Testis (tissue), 2 donors: ENCODE measurements at regions not wholly inside any gene's neighbourhood (a gene's known extent, or its start where the extent isn't known, plus 50 kb on each side); places are given as distances from the start of the nearest gene placed in this dataset.

Experiments used
- DNase-seq: peaks from one replicate; pipeline ENCODE4 v3.0.0-alpha.2; 2019
- H3K27ac ChIP-seq, 2 donors: fragments of 200-600 bp; sonication (generic); one replicate each; pipeline ENCODE4 v1.5.1; 2019
- H3K27me3 ChIP-seq: fragments of 200-600 bp; sonication (generic); one replicate; pipeline ENCODE4 v1.5.1; 2019
- H3K36me3 ChIP-seq: fragments of 200-600 bp; sonication (generic); one replicate; pipeline ENCODE4 v1.5.1; 2017; ENCODE audit warnings: low read depth; ENCODE audit errors: missing control alignments
- H3K4me1 ChIP-seq: fragments of 200-600 bp; sonication (generic); one replicate; pipeline ENCODE4 v1.5.1; 2019
- H3K4me3 ChIP-seq, 2 donors: fragments of 200-600 bp; sonication (generic); one replicate each; pipeline ENCODE4 v1.5.1; 2017 to 2019
- H3K9me3 ChIP-seq: fragments of 200-600 bp; sonication (generic); one replicate; pipeline ENCODE4 v1.5.1; 2017
- CTCF ChIP-seq, 3 experiments: fragments of 450-650 bp in 2 of 3; fragments of 200-600 bp in 1 of 3; sonication (generic) in 1 of 3; IDR thresholded peaks; one replicate each; pipeline ENCODE4 v1.5.1; 2016 to 2019; ENCODE audit warnings: antibody characterized with exemption in 3 of 3, mild to moderate bottlenecking in 2 of 3, moderate library complexity in 1 of 3
- POLR2A ChIP-seq: fragments of 450-650 bp; IDR thresholded peaks from one replicate; pipeline ENCODE4 v1.6.1; 2017; ENCODE audit warnings: antibody characterized with exemption, mild to moderate bottlenecking, moderate library complexity
- WGBS, 2 donors: methylation state at CpG; one replicate each; pipeline ENCODE4 v1.1.5; 2018; 5-methylcytosine and 5-hydroxymethylcytosine counted together
- intact Hi-C: fragments of 100-400 bp; cut with DNase I; formaldehyde crosslinking; loops from one replicate; pipeline ENCODE4 v1.15.1; 2023; ENCODE audit warnings: low total_unique reads

- TF ChIP-seq POLR2A (no peak), CTCF (IDR thresholded peaks at IDR 0.05) (no peak)
- DNase-seq = no peak
- Histone ChIP-seq H3K4me3 (no peak overlapping the region), H3K4me1 (no peaks in the 10 kb centered on the region), H3K36me3 (no peaks in the 10 kb centered on the region), H3K27ac (no peak overlapping the region), H3K9me3 (no peaks in the 10 kb centered on the region), H3K27me3 (no peaks in the 10 kb centered on the region)
- 62 to 64% methylated on average over 4 of the region's 4 CpGs for WGBS, 2 donors
- intact Hi-C loops = no loop called here
These were observed 1165.4 kb downstream of the GATA3 start for GRCh38 chr10:9219860-9220259.

- Histone ChIP-seq H3K27ac (no peak overlapping the region), H3K27me3 (no peaks in the 10 kb centered on the region), H3K4me3 (no peak overlapping the region), H3K4me1 (no peaks in the 10 kb centered on the region), H3K9me3 (no peaks in the 10 kb centered on the region), H3K36me3 (no peaks in the 10 kb centered on the region)
- intact Hi-C loops = no loop called here
- WGBS, 2 donors = 94 to 98% methylated on average over 3 of the region's 3 CpGs
- no peak for DNase-seq
- TF ChIP-seq CTCF (IDR thresholded peaks at IDR 0.05) (no peak), POLR2A (no peak)
These were observed 1168.4 kb downstream of the GATA3 start for GRCh38 chr10:9222917-9223316.

- H3K4me1 ChIP-seq = no peaks in the 10 kb centered on the region
- no peak overlapping the region for H3K4me3 ChIP-seq
- no peaks in the 10 kb centered on the region for H3K9me3 ChIP-seq
- no peak for TF ChIP-seq CTCF (IDR thresholded peaks at IDR 0.05)
- TF ChIP-seq POLR2A = no peak
- intact Hi-C loops = no loop called here
- no peak for DNase-seq
- H3K27ac ChIP-seq = no peak overlapping the region
- no peaks in the 10 kb centered on the region for H3K27me3 ChIP-seq
- no peaks in the 10 kb centered on the region for H3K36me3 ChIP-seq
- 81 to 83% methylated on average over 7 of the region's 7 CpGs for WGBS, 2 donors
These were observed 1173.3 kb downstream of the GATA3 start for GRCh38 chr10:9227679-9228365.

GRCh38 chr10:9228771-9229170 lies 1174.3 kb downstream of the GATA3 start:
- Histone ChIP-seq H3K27me3 (no peaks in the 10 kb centered on the region), H3K4me1 (no peaks in the 10 kb centered on the region), H3K4me3 (no peak overlapping the region), H3K9me3 (no peaks in the 10 kb centered on the region), H3K27ac (no peak overlapping the region), H3K36me3 (no peaks in the 10 kb centered on the region)
- TF ChIP-seq POLR2A = no peak
- no peak for TF ChIP-seq CTCF (IDR thresholded peaks at IDR 0.05)
- WGBS, 2 donors = 95 to 100% methylated on average over 1 of the region's 1 CpG
- intact Hi-C loops = no loop called here
- no peak for DNase-seq

GRCh38 chr10:9229702-9230244 lies 1175.3 kb downstream of the GATA3 start:
- Histone ChIP-seq H3K27ac (no peak overlapping the region), H3K4me1 (no peaks in the 10 kb centered on the region), H3K9me3 (no peaks in the 10 kb centered on the region), H3K4me3 (no peak overlapping the region), H3K27me3 (no peaks in the 10 kb centered on the region), H3K36me3 (no peaks in the 10 kb centered on the region)
- WGBS, 2 donors = 53 to 58% methylated on average over 10 of the region's 10 CpGs
- intact Hi-C loops = no loop called here
- TF ChIP-seq POLR2A (no peak), CTCF (IDR thresholded peaks at IDR 0.05) (no peak)
- DNase-seq = no peak
